Activated CD4-positive, alpha-beta T cell treated with anti-CD3 and anti-CD28 coated beads, Interleukin-2, amount 10 ng/mL, durations not matched to agents 24 days and 14 days (primary cell): ENCODE measurements at regions not wholly inside any gene's neighbourhood (a gene's known extent, or its start where the extent isn't known, plus 50 kb on each side); places are given as distances from the start of the nearest gene placed in this dataset.

Source experiments
- DNase-seq: peaks from one replicate; pipeline ENCODE4 v3.0.0; 2022
- H3K27ac Mint-ChIP-seq: one replicate; pipeline ENCODE4 v1.8.0; 2022; ENCODE audit warnings: mild to moderate bottlenecking, mixed read lengths
- H3K27me3 Mint-ChIP-seq: one replicate; pipeline ENCODE4 v1.8.0; 2022; ENCODE audit warnings: mixed read lengths
- H3K36me3 Mint-ChIP-seq: one replicate; pipeline ENCODE4 v1.8.0; 2022; ENCODE audit warnings: low read depth, mild to moderate bottlenecking, mixed read lengths
- H3K4me1 Mint-ChIP-seq: one replicate; pipeline ENCODE4 v1.8.0; 2021; ENCODE audit warnings: mixed read lengths
- H3K4me3 Mint-ChIP-seq: one replicate; pipeline ENCODE4 v1.8.0; 2022; ENCODE audit warnings: mild to moderate bottlenecking, moderate library complexity, mixed read lengths
- H3K9me3 Mint-ChIP-seq: one replicate; pipeline ENCODE4 v1.8.0; 2021; ENCODE audit warnings: mixed read lengths
- intact Hi-C: fragments of 100-400 bp; cut with micrococcal nuclease; formaldehyde crosslinking; loops from one replicate; pipeline ENCODE4 v1.15.1; 2023

GRCh38 chr2:126220331-126220730 lies 435.6 kb upstream of the GYPC start:
- no peak overlapping the region for H3K4me3 Mint-ChIP-seq
- no peaks in the 10 kb centered on the region for H3K27me3 Mint-ChIP-seq
- peaks cover 3% of the 10 kb centered on the region for H3K9me3 Mint-ChIP-seq
- no peak overlapping the region for H3K27ac Mint-ChIP-seq
- no peaks in the 10 kb centered on the region for H3K36me3 Mint-ChIP-seq
- no peaks in the 10 kb centered on the region for H3K4me1 Mint-ChIP-seq
- intact Hi-C loops, result no loop called here
- no peak for DNase-seq

GRCh38 chr2:126221506-126221905 lies 434.5 kb upstream of the GYPC start:
- Mint-ChIP-seq H3K27me3 (no peaks in the 10 kb centered on the region), H3K27ac (no peak overlapping the region), H3K4me3 (no peak overlapping the region), H3K4me1 (no peaks in the 10 kb centered on the region), H3K9me3 (peaks cover 3% of the 10 kb centered on the region), H3K36me3 (no peaks in the 10 kb centered on the region)
- intact Hi-C loops, result no loop called here
- no peak for DNase-seq

- DNase-seq, result no peak
- Mint-ChIP-seq H3K27ac (no peak overlapping the region), H3K4me3 (no peak overlapping the region), H3K27me3 (no peaks in the 10 kb centered on the region), H3K9me3 (peaks cover 3% of the 10 kb centered on the region), H3K4me1 (no peaks in the 10 kb centered on the region), H3K36me3 (no peaks in the 10 kb centered on the region)
- intact Hi-C loops, result no loop called here
These were observed 433.7 kb upstream of the GYPC start for GRCh38 chr2:126222278-126222677.

DNA sequence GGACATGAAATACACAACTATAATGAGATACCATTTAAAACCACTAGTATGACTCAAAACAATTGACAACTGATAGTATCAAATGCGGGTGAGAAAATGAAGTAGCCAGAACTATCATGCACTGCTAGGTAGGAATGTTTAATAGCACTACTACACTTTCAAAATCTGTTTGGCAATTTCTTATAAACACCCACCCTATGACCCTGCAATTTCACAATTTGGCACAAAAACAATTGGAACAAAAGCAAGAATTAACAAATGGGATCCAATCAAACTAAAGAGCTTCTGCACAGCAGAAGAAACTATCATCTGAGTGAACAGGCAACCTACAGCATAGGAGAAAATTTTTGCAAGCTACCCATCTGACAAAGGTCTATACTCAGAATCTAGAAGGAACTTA lies 431.2 kb upstream of the GYPC start:
- intact Hi-C loops, result no loop called here
- DNase-seq, result no peak
- Mint-ChIP-seq H3K27me3 (no peaks in the 10 kb centered on the region), H3K4me3 (no peak overlapping the region), H3K36me3 (no peaks in the 10 kb centered on the region), H3K4me1 (no peaks in the 10 kb centered on the region), H3K27ac (no peak overlapping the region), H3K9me3 (no peaks in the 10 kb centered on the region)

- Mint-ChIP-seq H3K9me3 (no peaks in the 10 kb centered on the region), H3K4me3 (no peak overlapping the region), H3K36me3 (no peaks in the 10 kb centered on the region), H3K4me1 (no peaks in the 10 kb centered on the region), H3K27ac (no peak overlapping the region), H3K27me3 (no peaks in the 10 kb centered on the region)
- no peak for DNase-seq
- intact Hi-C loops, result no loop called here
These were observed 428.7 kb upstream of the GYPC start for GRCh38 chr2:126227250-126227649.

DNA sequence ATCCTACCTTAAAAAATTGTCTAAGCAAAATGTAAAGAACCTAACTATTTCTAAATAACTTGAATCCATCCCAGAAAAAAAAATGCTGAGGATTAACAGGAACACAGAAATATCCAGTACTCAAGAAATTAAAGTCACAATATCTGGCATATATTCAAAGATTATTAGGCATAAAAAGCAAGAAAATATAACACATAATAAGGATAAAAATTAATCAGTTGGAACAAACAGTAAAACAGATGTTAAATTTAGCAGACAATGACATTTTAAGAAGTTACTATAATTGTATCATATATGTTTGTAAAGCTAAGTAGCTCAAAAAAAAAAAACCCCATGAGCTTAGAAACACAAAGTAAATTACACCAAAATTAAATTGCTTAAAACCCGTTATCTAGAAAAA lies 427.4 kb upstream of the GYPC start:
- no peak for DNase-seq
- intact Hi-C loops, result no loop called here
- no peak overlapping the region for H3K27ac Mint-ChIP-seq
- H3K9me3 Mint-ChIP-seq, result no peaks in the 10 kb centered on the region
- H3K4me1 Mint-ChIP-seq, result no peaks in the 10 kb centered on the region
- H3K27me3 Mint-ChIP-seq, result no peaks in the 10 kb centered on the region
- no peak overlapping the region for H3K4me3 Mint-ChIP-seq
- no peaks in the 10 kb centered on the region for H3K36me3 Mint-ChIP-seq

GRCh38 chr2:126238251-126238650 lies 417.7 kb upstream of the GYPC start:
- Mint-ChIP-seq H3K27ac (no peak overlapping the region), H3K9me3 (no peaks in the 10 kb centered on the region), H3K4me3 (no peak overlapping the region), H3K27me3 (no peaks in the 10 kb centered on the region), H3K4me1 (no peaks in the 10 kb centered on the region), H3K36me3 (no peaks in the 10 kb centered on the region)
- intact Hi-C loops, result no loop called here
- no peak for DNase-seq

DNA sequence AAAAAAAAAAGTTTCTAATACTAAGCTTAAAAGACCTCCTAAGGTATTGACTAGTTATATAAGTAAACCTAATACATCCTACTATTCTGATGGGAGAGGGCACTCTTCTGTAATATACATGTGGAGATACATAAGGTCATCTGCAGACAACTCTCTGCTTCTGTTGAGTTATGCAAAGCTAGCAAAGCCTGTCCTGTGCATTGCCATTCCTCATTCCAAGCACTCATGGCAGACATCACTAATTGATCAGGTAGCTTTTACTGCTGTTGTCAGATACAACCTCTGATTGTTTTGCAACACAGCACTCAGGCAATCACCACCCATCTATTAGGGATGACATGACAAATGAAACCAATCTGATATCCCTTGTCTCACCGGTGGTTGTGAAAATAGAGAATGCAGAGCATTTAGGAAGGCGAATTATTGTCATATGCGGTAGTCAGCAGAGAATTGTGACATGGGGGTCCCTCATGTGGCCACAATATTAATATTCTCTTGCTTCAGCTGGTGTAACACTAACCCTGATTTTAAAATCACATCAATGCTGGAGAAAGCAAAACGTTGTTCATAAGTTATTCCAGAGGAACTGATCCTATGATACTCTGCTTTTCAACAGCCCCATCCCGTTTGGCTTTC lies 416.5 kb upstream of the GYPC start:
- H3K36me3 Mint-ChIP-seq, result no peaks in the 10 kb centered on the region
- H3K9me3 Mint-ChIP-seq, result no peaks in the 10 kb centered on the region
- H3K4me1 Mint-ChIP-seq, result no peaks in the 10 kb centered on the region
- H3K27ac Mint-ChIP-seq, result no peak overlapping the region
- intact Hi-C loops, result no loop called here
- H3K27me3 Mint-ChIP-seq, result no peaks in the 10 kb centered on the region
- DNase-seq, result no peak
- no peak overlapping the region for H3K4me3 Mint-ChIP-seq

DNA sequence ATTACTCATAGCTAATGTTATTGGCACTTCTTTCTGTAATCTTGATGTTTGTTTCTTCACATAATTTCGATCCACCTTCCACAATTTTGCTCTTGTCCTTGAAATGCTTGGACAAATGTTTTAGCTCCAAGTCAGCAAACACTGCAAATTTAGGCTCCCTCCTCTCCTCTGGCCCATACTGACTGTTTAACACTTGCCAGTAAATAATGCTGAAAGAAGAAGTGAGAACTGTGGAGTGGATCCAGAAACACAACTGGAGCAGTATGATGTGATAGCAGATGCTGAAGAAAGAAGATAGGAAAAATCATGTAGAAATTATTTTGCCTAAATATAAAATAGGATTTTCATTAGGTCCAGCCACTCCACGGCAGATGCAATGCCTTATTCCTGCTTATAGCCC lies 415.0 kb upstream of the GYPC start:
- no peak overlapping the region for H3K4me3 Mint-ChIP-seq

DNA sequence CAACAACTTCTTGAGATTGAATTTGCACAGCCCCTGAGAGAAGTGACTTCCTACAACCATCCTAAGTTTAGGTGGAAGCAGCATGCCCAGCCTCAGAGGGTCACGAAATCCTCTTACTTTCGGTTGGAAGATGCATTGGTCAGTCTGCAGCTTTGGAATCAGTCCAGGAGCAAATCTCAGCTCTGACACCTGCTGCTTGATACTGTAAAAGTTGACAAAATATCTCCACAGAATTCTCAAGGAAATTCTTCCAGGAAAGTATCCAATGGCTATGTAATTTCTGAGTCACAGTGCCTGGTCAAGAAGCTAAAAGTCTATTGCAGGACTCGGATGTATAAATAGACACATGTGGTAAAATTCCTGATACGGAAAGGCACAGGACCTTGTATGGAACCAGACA lies 414.5 kb upstream of the GYPC start:
- no peak for DNase-seq
- intact Hi-C loops, result loop anchor here (10.0 kb wide), 2 partner anchors 393 to 533 kb away; no protein-coding TSS in a partner anchor
- Mint-ChIP-seq H3K36me3 (no peaks in the 10 kb centered on the region), H3K4me3 (no peak overlapping the region), H3K9me3 (no peaks in the 10 kb centered on the region), H3K4me1 (no peaks in the 10 kb centered on the region), H3K27me3 (no peaks in the 10 kb centered on the region), H3K27ac (no peak overlapping the region)

More for the DNA sequence above, 415.0 kb upstream of the GYPC start:
- intact Hi-C loops, result loop anchor here (10.0 kb wide), 2 partner anchors 394 to 534 kb away; no protein-coding TSS in a partner anchor
- Mint-ChIP-seq H3K27me3 (no peaks in the 10 kb centered on the region), H3K9me3 (no peaks in the 10 kb centered on the region), H3K4me1 (no peaks in the 10 kb centered on the region), H3K27ac (no peak overlapping the region), H3K36me3 (no peaks in the 10 kb centered on the region)
- no peak for DNase-seq

GRCh38 chr2:126244937-126245336 lies 411.0 kb upstream of the GYPC start:
- DNase-seq, result peak; percentile 76
- Mint-ChIP-seq H3K4me1 (no peaks in the 10 kb centered on the region), H3K36me3 (no peaks in the 10 kb centered on the region), H3K4me3 (no peak overlapping the region), H3K9me3 (no peaks in the 10 kb centered on the region), H3K27ac (no peak overlapping the region), H3K27me3 (no peaks in the 10 kb centered on the region)
- intact Hi-C loops, result loop anchor here (10.0 kb wide), 2 partner anchors 390 to 530 kb away; no protein-coding TSS in a partner anchor

DNA sequence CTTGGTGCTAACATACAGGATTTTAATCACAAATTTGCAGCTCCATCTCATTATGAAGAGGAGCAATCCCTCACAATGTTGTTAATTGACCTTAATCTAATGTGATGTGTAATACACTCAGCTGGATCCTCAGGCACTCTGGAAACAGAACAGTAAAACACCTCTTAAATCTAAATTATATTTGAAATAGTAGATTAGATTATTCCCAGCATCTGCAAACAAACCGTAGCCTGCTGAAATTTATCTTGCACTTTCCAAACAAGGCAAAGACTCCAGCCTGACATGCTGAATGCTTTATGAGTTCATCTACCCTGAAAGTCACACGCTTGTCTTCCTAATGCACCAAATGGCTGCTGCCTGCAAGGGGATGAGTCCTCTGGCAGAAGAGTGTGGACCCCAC lies 402.3 kb upstream of the GYPC start:
- intact Hi-C loops, result no loop called here
- Mint-ChIP-seq H3K4me3 (no peak overlapping the region), H3K4me1 (no peaks in the 10 kb centered on the region), H3K36me3 (no peaks in the 10 kb centered on the region), H3K27me3 (no peaks in the 10 kb centered on the region), H3K9me3 (no peaks in the 10 kb centered on the region), H3K27ac (no peak overlapping the region)
- no peak for DNase-seq

- no peaks in the 10 kb centered on the region for H3K36me3 Mint-ChIP-seq
- intact Hi-C loops, result no loop called here
- no peaks in the 10 kb centered on the region for H3K4me1 Mint-ChIP-seq
- no peak overlapping the region for H3K4me3 Mint-ChIP-seq
- H3K9me3 Mint-ChIP-seq, result no peaks in the 10 kb centered on the region
- no peaks in the 10 kb centered on the region for H3K27me3 Mint-ChIP-seq
- DNase-seq, result no peak
- H3K27ac Mint-ChIP-seq, result no peak overlapping the region
These were observed 391.3 kb upstream of the GYPC start for GRCh38 chr2:126264625-126265024.

DNA sequence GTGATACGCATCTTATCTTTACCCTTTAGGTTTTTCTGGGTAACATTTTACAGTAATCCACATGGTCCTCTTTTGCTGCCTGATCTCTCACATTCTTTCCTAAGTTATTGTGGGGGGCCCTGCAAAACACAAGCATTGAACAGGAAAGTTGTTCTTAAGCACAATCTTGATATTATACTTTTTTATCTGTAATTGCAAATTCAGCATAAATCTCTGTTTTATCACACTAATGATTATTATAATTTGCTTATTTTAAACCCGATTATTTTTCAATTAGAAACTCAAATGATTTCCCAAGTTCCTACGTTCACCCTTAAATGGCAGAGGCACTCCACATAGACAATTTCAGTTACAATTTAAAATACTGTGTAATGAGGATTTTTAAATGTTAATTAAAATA lies 386.0 kb upstream of the GYPC start:
- no peak for DNase-seq
- intact Hi-C loops, result no loop called here
- Mint-ChIP-seq H3K27me3 (no peaks in the 10 kb centered on the region), H3K36me3 (no peaks in the 10 kb centered on the region), H3K4me3 (no peak overlapping the region), H3K9me3 (no peaks in the 10 kb centered on the region), H3K4me1 (no peaks in the 10 kb centered on the region), H3K27ac (no peak overlapping the region)

DNA sequence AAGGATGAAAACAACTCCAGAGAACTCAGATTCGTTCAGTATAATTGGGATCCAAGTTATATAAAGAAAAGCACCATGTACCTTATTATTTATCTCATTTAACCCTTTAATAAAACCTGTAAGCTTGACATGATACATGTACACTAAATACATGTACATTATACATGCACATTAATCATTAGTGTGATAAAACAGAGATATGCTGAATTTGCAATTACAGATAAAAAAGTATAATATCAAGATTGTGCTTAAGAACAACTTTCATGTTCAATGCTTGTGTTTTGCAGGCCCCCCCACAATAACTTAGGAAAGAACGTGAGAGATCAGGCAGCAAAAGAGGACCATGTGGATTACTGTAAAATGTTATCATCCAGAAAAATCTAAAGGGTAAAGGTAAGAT lies 385.4 kb upstream of the GYPC start:
- no peak overlapping the region for H3K4me3 Mint-ChIP-seq
- H3K9me3 Mint-ChIP-seq, result no peaks in the 10 kb centered on the region
- no peaks in the 10 kb centered on the region for H3K36me3 Mint-ChIP-seq
- no peaks in the 10 kb centered on the region for H3K27me3 Mint-ChIP-seq
- no peaks in the 10 kb centered on the region for H3K4me1 Mint-ChIP-seq
- intact Hi-C loops, result no loop called here
- no peak for DNase-seq
- no peak overlapping the region for H3K27ac Mint-ChIP-seq
